Panc1 (cell line): ENCODE measurements at regions not wholly inside any gene's neighbourhood (a gene's known extent, or its start where the extent isn't known, plus 50 kb on each side); places are given as distances from the start of the nearest gene placed in this dataset.

Experiments used
- CTCF ChIP-seq: fragments of 450-650 bp; IDR thresholded peaks from 2 replicates; pipeline ENCODE4 v1.5.1; 2017; ENCODE audit warnings: mild to moderate bottlenecking
- POLR2AphosphoS5 ChIP-seq: IDR thresholded peaks from 2 replicates; pipeline ENCODE4 v1.6.1; 2012; ENCODE audit warnings: mild to moderate bottlenecking, low read depth, low read length, moderate library complexity
- TCF7L2 ChIP-seq: IDR thresholded peaks from 2 replicates; pipeline ENCODE4 v1.6.1; 2011; ENCODE audit warnings: mild to moderate bottlenecking, low read depth, low read length, inconsistent platforms

GRCh38 chr4:121228848-121229247 is 64.7 kb upstream of the TNIP3 start:
- TF ChIP-seq CTCF (no peak), POLR2AphosphoS5 (no peak), TCF7L2 (no peak)
